Skeletal muscle tissue (tissue), 3 donors: ENCODE measurements at regions not wholly inside any gene's neighbourhood (a gene's known extent, or its start where the extent isn't known, plus 50 kb on each side); places are given as distances from the start of the nearest gene placed in this dataset.

Experiments
- H3K27ac ChIP-seq: one replicate; pipeline ENCODE4 v1.7.0; 2013; ENCODE audit warnings: mild to moderate bottlenecking, low read depth, low read length, inconsistent platforms
- H3K27me3 ChIP-seq, 3 donors: one replicate each; pipeline ENCODE4 v1.7.0; 2013; ENCODE audit warnings: low read length in 3 of 3; ENCODE audit not compliant: control insufficient read depth in 3 of 3, insufficient read depth in 3 of 3
- H3K36me3 ChIP-seq, 3 donors: one replicate each; pipeline ENCODE4 v1.7.0; 2013; ENCODE audit warnings: low read length in 3 of 3; ENCODE audit not compliant: control insufficient read depth in 3 of 3, insufficient read depth in 3 of 3
- H3K4me1 ChIP-seq, 3 donors: one replicate each; pipeline ENCODE4 v1.7.0; 2013; ENCODE audit warnings: low read length in 3 of 3, mild to moderate bottlenecking in 3 of 3; ENCODE audit not compliant: control insufficient read depth in 3 of 3, insufficient read depth in 3 of 3
- H3K4me3 ChIP-seq, 3 donors: one replicate each; pipeline ENCODE4 v1.7.0; 2013; ENCODE audit warnings: low read length in 3 of 3
- H3K9ac ChIP-seq, 3 donors: one replicate each; pipeline ENCODE4 v1.7.0; 2013; ENCODE audit warnings: low read length in 3 of 3, mild to moderate bottlenecking in 3 of 3, moderate library complexity in 2 of 3, low read depth in 1 of 3
- H3K9me3 ChIP-seq, 3 donors: one replicate each; pipeline ENCODE4 v1.7.0; 2013; ENCODE audit warnings: low read length in 3 of 3; ENCODE audit not compliant: control insufficient read depth in 3 of 3
- donor health status: Osteomylitis.

GRCh38 chr7:67725423-67725822 is 728.8 kb downstream of the TYW1 start:
- H3K27me3 ChIP-seq: peaks cover 0 to 3% (median 0%) of the 10 kb centered on the region in 3 donors
- H3K27ac ChIP-seq: no peak overlapping the region
- no peak overlapping the region for H3K4me3 ChIP-seq
- H3K4me1 ChIP-seq: no peaks in the 10 kb centered on the region
- H3K9ac ChIP-seq: no peak overlapping the region
- no peaks in the 10 kb centered on the region for H3K36me3 ChIP-seq
- H3K9me3 ChIP-seq: no peaks in the 10 kb centered on the region

- Histone ChIP-seq H3K36me3 (no peaks in the 10 kb centered on the region), H3K27ac (no peak overlapping the region)
Observed at GRCh38 chr7:67729771-67730170, 733.1 kb downstream of the TYW1 start.

DNA sequence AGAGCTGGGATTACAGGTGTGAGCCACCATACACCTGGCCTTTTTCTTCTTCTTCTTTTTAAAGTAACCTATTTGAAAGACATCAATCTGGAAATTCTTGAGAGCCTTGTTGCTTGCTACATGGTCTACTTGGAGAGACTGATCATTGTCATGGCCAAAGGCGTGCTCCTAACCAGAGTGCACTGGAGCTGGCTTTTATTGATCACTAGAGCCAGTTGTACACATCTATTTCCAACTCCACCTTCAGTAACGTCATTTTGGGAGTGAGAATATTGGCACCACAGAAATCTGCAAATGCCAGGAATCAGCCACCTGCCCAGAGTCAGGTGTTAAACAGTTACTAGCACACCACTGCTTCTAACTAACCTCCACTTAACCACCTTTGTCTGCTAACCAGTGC is 735.1 kb downstream of the TYW1 start:
- no peaks in the 10 kb centered on the region for H3K9me3 ChIP-seq
- H3K4me3 ChIP-seq: no peak overlapping the region
- no peak overlapping the region for H3K27ac ChIP-seq
- no peaks in the 10 kb centered on the region for H3K36me3 ChIP-seq
- H3K27me3 ChIP-seq: peaks cover 0 to 3% (median 0%) of the 10 kb centered on the region in 3 donors
- H3K9ac ChIP-seq: no peak overlapping the region
- no peaks in the 10 kb centered on the region for H3K4me1 ChIP-seq

More at GRCh38 chr7:67729771-67730170, 733.1 kb downstream of the TYW1 start:
- Histone ChIP-seq H3K4me1 (no peaks in the 10 kb centered on the region), H3K4me3 (no peak overlapping the region), H3K27me3 (peaks cover 0 to 3% (median 0%) of the 10 kb centered on the region in 3 donors), H3K9me3 (no peaks in the 10 kb centered on the region), H3K9ac (no peak overlapping the region)

- H3K27ac ChIP-seq: no peak overlapping the region
- H3K9me3 ChIP-seq: no peaks in the 10 kb centered on the region
- peaks cover 0 to 3% (median 0%) of the 10 kb centered on the region in 3 donors for H3K27me3 ChIP-seq
- H3K9ac ChIP-seq: no peak overlapping the region
- H3K36me3 ChIP-seq: no peaks in the 10 kb centered on the region
- no peaks in the 10 kb centered on the region for H3K4me1 ChIP-seq
- no peak overlapping the region for H3K4me3 ChIP-seq
Observed at GRCh38 chr7:67732898-67733297, 736.3 kb downstream of the TYW1 start.

GRCh38 chr7:67738145-67738544 is 741.5 kb downstream of the TYW1 start:
- Histone ChIP-seq H3K27me3 (no peaks in the 10 kb centered on the region), H3K9ac (no peak overlapping the region), H3K27ac (no peak overlapping the region), H3K9me3 (no peaks in the 10 kb centered on the region), H3K4me1 (peaks cover 0 to 5% (median 5%) of the 10 kb centered on the region in 3 donors), H3K36me3 (no peaks in the 10 kb centered on the region), H3K4me3 (no peak overlapping the region)

- Histone ChIP-seq H3K27ac (no peak overlapping the region), H3K27me3 (peaks cover 0 to 2% (median 0%) of the 10 kb centered on the region in 3 donors), H3K9ac (no peak overlapping the region), H3K4me3 (no peak overlapping the region), H3K9me3 (no peaks in the 10 kb centered on the region), H3K4me1 (peaks cover 0 to 5% (median 5%) of the 10 kb centered on the region in 3 donors), H3K36me3 (no peaks in the 10 kb centered on the region)
Observed at GRCh38 chr7:67738958-67739357, 742.3 kb downstream of the TYW1 start.

- Histone ChIP-seq H3K9me3 (no peaks in the 10 kb centered on the region), H3K4me3 (no peak overlapping the region), H3K36me3 (no peaks in the 10 kb centered on the region), H3K4me1 (peaks cover 0 to 5% (median 5%) of the 10 kb centered on the region in 3 donors), H3K9ac (no peak overlapping the region), H3K27ac (no peak overlapping the region), H3K27me3 (peaks cover 0 to 4% (median 2%) of the 10 kb centered on the region in 3 donors)
Observed at GRCh38 chr7:67743501-67743900, 746.9 kb downstream of the TYW1 start.

- Histone ChIP-seq H3K4me3 (no peak overlapping the region), H3K27me3 (peaks cover 0 to 2% (median 0%) of the 10 kb centered on the region in 3 donors), H3K9ac (no peak overlapping the region), H3K4me1 (no peaks in the 10 kb centered on the region), H3K36me3 (no peaks in the 10 kb centered on the region), H3K9me3 (no peaks in the 10 kb centered on the region), H3K27ac (no peak overlapping the region)
Observed at GRCh38 chr7:67752227-67752626, 755.6 kb downstream of the TYW1 start.

DNA sequence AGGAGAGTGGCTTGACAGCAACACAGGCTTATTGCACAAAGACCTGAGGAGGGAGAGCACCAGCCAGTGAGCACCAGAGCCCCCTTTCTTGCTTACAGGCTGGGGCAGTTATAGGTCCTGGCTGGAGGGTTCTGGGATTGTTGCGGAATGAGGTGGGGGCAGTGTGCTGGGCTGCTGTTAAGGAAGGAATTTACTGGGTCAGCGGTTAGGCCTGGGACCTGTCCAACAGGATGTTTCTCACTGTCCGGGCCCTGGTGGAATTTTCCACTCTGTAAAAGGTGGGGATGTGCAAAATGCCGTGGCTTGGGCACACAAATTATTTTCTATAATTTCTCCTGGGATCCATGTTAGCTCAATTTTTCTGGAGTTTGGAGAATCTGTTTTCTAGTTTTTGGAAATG is 757.3 kb downstream of the TYW1 start:
- Histone ChIP-seq H3K4me3 (no peak overlapping the region), H3K36me3 (no peaks in the 10 kb centered on the region), H3K4me1 (no peaks in the 10 kb centered on the region), H3K9me3 (no peaks in the 10 kb centered on the region), H3K9ac (no peak overlapping the region), H3K27me3 (no peaks in the 10 kb centered on the region), H3K27ac (no peak overlapping the region)

DNA sequence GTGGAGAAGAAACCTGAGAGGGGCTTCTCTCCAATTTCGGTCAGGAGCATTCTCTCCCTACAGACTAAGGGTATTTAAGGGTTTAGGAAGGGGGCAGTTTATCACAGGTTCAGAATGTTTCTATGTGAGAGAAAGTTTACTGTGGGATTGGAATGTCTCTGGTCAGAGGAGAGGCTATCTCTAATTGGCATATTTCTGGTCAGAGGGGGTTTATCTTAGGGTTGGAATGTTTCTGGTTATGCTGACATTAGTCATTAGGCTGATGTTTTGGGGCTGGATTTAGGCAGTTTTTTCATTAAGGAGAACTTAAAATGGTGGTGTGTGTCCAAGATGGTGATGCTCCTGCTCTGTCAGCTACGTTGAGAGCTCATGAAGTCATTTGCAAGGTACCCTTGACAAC is 758.0 kb downstream of the TYW1 start:
- no peaks in the 10 kb centered on the region for H3K36me3 ChIP-seq
- no peak overlapping the region for H3K27ac ChIP-seq
- H3K4me1 ChIP-seq: no peaks in the 10 kb centered on the region
- H3K9ac ChIP-seq: no peak overlapping the region
- no peaks in the 10 kb centered on the region for H3K9me3 ChIP-seq
- no peaks in the 10 kb centered on the region for H3K27me3 ChIP-seq
- H3K4me3 ChIP-seq: no peak overlapping the region

- H3K4me3 ChIP-seq: no peak overlapping the region
- no peak overlapping the region for H3K9ac ChIP-seq
- no peaks in the 10 kb centered on the region for H3K36me3 ChIP-seq
- no peaks in the 10 kb centered on the region for H3K9me3 ChIP-seq
- H3K27ac ChIP-seq: no peak overlapping the region
- no peaks in the 10 kb centered on the region for H3K4me1 ChIP-seq
- no peaks in the 10 kb centered on the region for H3K27me3 ChIP-seq
Observed at GRCh38 chr7:67758551-67758950, 761.9 kb downstream of the TYW1 start.
